ENCODE measurements at regions not wholly inside any gene's neighbourhood (a gene's known extent, or its start where the extent isn't known, plus 50 kb on each side); places are given as distances from the start of the nearest gene placed in this dataset.
"Not testable (repeated sequence)": the region's sequence is repeated elsewhere in the genome, so short reads cannot be mapped to it uniquely, and the experiment has no call there.

DNA sequence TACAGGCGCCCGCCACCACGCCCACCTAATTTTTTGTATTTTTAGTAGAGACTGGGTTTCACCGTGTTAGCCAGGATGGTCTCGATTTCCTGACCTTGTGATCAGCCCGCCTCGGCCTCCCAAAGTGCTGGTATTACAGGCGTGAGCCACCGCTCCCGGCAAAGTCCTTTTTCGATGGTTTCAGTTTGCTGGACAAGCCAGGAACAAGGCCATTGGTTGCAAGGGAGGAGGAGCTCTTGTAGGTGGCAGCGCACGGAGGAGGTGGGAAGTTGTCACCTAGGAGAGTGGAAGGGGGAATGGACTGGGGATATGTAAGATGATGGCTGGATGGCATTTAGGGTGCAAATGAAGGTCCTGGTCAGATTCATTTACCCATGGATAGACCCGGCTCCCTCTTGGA, 218.5 kb upstream of the ATP6AP2 start:
- not testable (repeated sequence) for DNase-seq

DNA sequence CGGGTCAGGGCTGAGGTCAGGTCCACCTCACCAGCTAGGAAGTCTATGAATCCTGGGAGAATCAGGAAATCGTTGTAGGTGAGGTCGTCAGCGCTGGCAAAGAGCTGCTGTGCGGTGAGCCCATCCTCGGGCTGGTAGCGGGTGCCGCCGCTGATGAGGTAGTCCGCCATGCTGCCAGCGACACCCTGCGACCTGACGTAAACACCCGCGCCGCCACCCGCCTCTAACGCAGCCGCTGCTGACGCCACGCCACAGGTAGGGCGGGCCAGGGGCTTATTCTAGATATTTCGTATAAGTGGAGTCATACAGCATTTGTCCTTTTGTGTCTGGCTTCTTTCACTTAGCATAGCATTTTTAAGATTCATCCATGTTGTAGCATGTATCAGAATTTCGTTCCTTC, 220.2 kb upstream of the ATP6AP2 start:
- no peak for DNase-seq

DNA sequence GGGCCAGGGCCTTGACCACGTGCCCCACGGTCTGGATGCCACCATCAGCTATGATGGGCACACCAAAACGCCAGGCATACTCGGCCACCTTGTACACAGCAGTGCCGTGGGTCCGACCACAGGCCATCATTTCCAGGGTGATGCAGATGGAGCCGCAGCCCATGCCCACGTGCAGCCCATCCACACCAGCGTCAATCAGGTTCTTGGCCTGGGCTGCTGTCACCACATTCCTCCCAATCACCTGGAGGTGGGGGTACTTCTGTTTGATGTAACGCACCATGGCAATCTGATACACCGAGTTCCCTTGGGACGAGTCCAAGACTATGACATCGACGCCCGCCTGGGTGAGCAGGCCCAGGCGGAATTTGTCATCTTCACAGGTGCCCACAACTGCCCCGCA, 221.2 kb upstream of the ATP6AP2 start:
- no peak for DNase-seq

DNA sequence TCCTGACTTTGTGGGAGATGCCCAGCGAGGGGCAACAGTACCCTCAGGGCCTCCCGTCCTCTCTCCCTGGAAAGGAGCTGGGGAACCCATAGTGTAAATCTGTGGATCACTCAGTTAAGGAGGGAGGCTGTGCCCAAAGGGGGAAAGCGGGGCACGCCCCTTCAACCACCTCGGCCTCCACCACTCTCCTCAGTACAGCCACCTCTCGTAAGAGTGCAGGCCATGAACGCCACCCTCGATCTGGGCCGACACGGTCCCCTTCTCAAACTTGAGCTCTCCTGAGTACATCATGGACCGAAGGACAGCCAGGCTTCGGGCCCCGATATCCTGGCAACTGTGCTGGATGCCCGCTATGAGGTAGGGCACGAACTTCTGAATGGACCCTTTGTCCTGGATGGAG, 221.8 kb upstream of the ATP6AP2 start:
- DNase-seq = no peak

DNA sequence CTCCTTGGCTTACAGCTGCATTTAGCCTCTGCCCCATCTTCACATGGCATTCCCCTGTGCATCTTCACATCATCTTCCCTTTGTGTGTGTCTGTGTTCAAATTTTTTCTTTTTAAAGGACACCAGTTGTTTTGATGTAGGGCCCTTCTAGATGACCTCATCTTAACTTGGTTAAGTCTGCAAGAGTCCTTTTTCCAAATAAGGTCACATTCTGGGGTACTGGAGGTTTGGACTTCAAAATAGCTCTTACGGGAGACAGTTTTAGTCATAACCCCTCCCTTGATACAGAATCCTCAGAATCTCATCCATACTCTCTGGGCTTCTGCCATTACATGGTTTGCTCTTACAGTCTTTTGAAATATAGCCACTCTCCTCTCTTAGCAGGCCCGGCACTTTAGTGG, 231.5 kb upstream of the ATP6AP2 start:
- DNase-seq = no peak

DNA sequence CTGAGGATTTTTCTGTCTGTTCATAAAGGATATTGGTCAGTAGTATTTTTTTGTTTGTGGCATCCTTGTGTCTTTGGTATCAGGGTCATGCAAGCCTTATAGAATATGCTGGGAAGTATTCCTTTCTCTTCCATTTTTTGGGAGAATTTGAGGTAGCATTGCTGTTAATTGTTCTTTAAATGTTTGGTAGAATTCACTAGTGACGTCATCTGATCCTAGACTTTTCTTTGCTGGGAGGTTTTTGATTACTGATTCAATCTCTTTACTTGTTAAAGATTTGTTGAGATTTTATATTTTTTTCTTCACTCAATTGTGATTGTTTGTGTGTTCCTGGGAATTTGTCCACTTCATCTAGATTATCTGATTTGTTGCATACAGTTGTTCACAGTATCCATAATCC, 234.4 kb upstream of the ATP6AP2 start:
- no peak for DNase-seq

DNA sequence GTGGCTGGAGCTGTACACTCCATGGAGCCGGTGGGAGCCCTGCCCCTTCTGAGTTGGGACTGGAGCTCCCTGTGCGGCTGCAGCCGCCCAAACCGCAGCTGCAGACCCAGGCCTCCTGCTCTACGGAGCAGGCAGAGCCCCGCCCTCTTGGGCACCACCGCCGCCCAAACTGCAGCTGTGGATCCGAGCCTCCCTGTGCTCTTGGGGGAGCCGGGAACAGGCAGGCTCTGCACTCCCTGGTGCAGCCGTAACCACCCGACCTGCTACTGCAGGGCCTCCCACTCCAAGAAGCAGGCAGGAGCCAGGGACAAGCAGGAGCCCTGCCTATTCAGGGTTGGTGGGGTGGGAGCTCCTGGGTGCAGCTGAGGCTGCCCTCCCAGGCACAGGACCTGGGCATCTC, 237.5 kb upstream of the ATP6AP2 start:
- DNase-seq = no peak

DNA sequence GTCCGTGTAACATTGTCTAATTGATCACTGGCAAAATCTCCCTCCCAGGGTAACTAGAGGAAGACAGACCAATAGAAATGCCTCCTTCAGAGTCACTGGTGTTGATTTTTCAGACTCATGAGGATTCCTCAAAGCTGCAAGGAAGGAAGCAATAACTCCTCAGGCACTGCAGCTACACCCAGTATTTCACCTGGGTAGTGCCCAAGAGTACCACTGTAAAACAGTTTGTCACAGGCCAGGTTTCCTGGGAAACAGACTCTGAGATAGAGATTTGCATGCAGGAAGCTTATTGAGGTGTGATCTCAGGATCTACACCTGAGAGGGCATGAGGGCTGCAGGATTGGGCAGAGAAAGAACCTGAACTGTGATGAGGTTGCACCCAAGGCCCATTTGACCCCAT, 240.7 kb upstream of the ATP6AP2 start:
- no peak for DNase-seq

DNA sequence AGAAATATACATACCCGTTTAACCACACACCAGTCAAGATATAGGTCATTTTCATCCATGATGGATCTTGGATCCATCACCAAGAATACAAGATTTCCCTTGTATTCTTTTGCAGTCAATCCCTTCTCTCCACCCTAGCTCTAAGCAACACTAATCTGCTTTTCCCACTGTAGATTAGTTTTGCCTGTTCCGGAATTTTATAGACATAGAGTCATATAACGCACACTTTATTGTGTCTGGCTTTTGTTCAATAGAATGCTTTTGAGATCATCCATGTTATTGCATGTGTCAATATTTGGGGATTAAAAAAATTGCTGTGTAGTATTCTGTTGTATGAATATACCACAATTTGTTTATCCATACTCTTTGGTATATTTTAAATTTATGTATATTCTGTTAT, 235.6 kb upstream of the BCOR start:
- no peak for DNase-seq

DNA sequence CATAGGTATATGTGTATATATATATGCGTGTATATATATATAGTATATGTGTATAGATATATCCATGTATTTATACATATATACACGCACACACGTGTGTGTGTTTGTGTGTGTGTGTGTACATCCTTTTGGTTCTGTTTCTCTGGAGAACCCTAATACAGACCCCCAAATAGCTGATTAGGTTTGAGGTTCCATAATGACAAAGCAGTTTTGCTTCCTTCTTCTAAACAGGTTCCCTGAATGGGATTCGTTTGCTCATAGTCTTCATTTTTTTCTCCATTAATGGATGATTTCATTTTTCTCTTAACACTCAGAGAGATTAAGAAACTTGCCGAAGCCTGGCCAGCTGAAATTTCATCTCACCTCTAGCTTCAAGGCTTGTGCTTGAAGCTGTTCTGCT, 234.0 kb upstream of the BCOR start:
- DNase-seq = no peak

DNA sequence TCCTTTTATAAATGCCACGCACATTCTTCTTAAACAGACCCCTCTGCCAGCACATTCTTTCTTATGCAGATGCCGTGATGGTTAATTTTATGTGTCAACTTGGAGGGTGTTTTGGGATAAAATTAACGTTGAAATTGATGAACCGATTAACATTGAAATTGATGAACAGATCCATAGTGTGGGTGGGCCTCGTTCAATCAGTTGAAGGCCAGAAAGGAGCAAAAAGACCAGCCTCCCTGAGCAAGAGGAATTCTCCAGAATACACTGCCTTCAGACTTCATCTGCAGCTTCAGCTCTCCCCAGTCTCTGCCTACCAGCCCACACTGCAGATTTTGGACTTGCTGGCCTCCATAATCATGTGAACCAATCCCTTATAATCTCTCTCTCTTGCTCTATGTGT, 233.6 kb upstream of the BCOR start:
- DNase-seq = no peak

DNA sequence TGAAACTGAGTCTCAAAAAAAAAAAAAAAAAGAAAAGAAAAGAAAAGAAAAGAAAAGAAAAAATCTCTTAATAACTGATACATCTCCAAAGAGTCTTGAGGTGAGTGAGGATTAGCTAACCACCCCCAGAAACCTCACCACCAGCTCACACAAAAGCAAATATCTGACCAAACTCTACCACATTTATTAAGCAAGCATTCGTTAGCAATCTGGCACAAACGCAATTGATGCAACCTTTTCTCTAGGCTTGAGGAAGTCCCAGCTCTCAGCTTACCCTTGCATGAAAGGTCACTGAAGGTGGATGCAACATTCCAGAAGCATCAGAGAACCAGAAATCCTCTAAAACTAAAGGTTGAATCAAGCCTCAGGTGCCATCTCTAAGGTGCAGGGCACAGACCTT, 231.9 kb upstream of the BCOR start:
- DNase-seq = no peak

DNA sequence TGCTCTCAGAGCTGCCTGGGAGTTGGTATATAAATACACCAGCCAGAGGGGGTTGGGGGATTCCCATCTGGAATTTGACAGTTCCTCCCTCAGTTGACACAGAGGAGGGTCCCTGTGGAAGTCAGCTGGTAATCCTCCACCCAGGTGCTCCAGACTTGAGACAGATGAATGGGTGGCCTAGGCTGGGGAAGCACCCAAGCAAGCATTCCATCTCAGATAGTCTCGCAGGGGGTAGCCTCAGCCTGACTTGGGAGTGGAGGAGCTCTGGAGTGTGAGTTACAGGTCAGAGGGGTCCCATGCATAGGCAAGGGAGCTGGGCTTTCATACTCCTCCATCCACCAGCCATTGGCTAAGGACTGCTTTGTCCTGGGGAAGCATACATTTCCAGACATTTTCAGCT, 229.3 kb upstream of the BCOR start:
- no peak for DNase-seq

DNA sequence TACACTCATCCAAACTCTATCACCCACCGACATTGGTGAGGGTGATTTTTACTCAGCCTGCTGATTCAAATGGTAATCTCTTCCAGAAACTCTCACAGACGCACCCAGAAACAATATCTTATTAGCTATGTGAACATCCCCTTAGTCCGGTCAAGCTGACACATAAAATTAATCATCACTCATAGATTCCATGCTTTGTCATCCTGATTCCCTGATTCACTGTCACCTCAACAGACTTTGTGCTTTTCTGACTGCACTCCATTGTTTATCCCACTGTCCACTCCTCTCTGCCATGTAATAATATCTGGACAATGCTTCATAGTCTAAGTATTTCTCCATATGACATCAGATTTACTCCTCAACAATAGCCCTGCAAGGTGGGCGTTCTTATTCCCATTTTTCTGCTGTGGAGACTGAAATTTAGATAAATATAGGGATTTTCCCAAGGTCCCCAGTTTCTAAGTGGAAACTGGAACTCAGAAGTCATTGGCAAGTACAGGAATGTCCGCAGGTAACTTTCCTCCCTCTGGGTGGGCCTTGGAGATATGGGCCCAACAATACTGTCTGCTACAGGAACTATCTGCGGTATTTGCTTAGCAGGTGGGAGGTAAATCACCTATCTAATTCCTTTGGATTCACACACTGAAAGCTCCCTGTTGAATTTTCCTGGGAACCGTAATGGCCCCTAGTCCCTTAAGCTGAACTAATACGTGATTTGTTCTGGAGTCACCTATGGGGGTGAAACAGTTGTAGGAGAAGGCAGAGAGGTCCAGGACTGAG, 228.6 kb upstream of the BCOR start:
- no peak for DNase-seq

DNA sequence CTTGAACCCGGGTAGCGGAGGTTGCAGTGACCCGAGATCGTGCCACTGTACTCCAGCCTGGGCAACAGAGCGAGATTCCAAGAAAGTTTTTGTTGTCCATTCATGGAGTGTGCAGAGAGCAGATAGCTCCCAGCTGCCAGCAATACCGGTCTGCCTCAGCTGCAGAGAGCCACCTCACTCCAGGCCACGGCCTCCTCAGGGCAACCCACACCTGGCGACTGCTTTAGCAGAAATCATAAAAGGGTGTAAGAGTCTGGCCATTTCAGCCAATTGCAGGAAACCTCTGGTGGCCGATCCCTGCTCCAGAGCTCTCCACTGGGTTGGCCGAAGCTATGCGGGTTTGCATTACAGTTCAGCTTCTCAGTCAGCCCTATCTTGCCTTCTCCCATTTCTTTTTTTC, 227.4 kb upstream of the BCOR start:
- DNase-seq = no peak

DNA sequence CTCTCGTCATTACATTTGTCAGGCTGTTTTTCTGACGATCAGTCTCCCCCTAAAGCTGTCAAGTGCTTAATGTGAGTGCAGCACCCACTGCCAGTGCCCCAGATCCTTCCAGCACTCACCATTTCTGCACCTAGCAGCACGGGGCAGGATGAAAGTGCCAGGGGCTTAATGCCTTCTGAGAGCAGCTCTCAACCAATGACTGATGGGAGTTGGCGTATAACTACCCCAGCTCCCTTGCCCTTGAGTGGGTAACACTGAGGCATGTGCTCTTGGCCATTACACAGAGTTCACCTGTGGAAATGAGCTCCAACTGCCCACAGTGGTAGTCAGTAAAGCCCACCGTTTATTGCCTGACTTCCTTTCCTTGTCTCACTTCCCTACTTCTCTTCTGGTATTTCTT, 226.2 kb upstream of the BCOR start:
- no peak for DNase-seq

DNA sequence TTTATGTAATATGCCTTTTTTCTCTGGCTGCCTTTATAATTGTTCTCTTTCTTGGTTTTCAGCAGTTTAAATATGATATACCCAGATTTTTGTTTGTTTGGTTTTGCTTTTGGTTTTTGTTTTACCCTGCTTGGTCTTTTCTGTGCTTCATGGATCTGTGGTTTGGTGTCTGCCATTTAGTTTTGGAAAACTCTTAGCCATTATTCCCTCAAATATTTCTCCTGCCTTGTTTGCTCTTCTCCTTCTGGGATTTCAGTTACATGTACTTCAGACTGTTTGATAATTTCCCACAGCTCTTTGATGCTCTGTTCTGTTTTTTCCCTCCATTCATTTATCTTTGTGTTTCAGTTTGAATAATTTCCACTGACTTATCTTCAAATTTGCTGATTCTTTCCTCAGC, 223.1 kb upstream of the BCOR start:
- DNase-seq = no peak

DNA sequence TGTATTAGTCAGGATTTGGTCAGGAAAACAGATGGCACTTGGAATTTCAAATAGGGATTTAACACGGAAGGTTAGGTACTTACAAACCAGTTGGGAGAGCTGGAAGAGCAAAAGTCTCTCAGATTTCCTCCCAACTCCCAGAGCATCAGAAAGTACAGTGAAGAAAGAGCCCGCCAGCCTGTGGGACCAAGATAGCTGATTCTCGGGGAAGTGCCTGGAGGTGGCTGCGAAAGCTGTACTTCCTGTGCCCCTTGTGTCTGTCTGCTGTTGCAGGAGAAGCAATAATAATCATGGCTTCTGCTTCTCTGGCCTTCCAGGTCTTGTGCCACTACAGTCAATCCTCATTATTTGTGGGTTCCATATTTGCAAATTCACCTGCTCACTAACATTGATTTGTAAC, 221.0 kb upstream of the BCOR start:
- no peak for DNase-seq

DNA sequence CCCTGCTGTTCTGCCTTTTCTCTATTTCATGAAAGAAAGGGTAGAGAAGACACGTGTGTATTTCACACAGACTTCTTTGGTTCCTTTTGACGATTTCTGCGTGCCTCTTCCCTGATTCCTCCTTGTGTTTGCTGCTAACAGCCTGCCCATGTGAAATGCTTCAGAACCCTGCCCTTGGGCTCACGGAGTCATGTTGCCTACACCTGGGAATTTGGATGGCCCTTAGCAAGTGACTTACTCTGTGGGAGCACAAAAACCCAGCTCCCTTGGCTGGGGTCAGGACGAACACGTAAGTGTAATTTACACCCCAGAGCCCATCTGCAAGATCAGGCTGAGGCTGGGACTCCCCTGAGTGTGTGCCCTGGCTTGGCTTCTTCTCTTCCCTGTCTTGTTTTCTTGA, 220.3 kb upstream of the BCOR start:
- DNase-seq = no peak

DNA sequence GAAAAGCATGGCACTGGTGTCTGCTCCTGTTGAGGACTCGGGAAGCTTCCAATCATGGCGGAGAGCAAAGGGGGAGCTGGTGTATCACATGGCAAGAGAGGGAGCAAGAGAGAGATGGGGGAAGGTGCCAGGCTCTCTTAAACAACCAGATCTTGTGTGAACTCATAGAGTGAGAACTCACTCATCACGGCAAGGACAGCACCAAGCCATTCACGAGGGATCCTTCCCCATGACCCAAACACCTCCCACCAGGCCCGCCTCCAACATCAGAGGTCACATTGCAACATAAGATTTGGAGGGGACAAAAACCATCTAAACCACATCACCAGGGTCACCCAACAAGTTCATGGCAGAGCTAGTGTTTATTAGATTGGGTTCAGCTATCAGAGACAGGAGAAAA, 218.7 kb upstream of the BCOR start:
- no peak for DNase-seq

DNA sequence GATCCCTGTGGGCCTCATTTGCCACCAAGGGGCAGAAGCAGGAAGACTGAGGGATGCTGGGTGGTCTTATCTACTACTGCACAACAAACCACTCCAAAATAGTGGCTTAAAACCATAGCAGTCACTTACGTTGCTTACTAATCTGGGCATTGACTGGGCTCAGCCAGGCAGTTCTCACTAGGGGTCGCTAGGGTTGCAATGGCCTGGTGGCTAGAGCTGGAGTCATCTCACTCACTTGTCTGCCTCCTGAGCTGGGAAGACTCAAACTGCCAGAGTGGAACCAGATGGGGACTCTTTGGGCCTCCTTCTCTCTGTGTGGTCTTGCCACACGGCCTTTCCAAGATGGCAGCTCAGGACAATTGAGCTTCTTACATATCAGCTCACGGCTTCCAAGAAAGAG, 216.3 kb upstream of the BCOR start:
- DNase-seq = no peak

DNA sequence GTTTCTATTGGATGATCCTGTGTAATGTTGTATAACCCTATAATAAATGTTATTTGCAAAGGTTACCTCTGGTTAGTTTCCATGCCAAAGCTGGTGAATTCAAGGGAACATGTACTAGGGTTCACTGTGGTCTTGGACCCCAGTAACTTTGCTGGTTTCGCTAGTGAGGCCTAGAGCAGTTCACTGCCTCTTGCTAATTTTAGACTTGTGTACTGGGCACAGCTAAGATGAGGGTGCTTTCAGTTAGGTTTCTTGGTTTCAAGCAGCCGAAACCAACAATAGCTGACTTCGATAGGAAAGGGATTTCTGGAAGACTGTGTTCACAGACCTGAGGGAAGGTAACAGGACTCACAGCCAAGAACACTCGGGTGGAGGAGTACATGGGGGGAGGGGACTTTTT, 215.5 kb upstream of the BCOR start:
- DNase-seq = no peak

DNA sequence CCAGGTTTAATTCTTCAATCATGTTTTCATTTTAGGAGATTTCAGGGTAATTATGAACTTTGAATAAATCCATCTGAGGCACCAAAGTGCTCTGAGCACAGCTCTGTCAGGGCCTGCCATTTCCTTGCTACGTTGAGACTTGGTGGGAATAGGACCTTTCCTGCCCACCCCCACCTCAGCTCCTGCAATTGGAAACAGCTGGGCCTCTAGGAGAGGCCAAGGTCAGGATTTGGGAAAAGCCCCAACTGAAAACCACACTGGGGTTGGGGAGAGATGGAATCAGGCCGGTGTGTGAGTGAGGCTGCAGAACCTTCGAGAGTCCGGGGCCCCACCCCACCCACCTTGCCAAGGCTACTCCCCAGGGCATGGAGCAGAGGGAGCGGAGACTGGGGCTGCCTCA, 212.7 kb upstream of the BCOR start:
- DNase-seq = no peak

DNA sequence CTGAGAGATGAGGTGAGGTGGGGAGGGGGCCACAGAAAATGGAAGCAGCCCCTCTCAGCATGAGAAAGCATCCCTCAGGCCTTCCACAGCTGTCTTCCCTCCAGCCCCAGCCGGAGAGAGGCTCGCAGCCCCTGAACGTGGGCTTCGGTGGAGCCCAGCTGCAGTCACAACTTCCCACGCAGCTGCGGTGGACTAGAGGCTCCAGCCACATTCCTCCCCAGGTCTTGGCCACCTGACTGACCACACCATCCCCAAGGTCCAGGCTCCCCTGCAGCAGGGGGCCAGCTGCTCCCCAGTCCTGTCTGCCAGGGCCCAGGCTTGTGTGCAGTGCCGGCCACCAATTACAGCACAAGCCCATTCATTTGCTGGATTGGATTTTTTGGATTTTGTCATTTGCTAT, 212.3 kb upstream of the BCOR start:
- no peak for DNase-seq

DNA sequence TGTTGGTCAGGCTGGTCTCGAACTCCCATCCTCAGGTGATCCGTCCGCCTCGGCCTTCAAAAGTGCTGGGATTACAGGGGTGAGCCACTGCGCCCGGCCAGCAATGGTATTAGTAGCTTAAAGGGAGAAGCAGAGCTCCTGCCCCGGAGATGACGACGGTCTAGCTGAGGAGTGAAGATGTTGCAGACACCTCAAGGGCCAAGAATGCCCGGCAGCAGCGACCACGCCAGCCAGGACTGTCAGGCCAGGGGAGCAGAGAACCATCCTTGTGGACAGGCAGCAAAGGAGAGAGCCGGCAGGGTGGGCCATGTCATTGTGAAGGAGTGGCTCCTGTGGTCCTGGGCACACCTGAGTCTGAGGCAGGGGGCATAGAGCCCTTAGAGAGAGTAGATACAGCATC, 210.1 kb upstream of the BCOR start:
- no peak for DNase-seq

DNA sequence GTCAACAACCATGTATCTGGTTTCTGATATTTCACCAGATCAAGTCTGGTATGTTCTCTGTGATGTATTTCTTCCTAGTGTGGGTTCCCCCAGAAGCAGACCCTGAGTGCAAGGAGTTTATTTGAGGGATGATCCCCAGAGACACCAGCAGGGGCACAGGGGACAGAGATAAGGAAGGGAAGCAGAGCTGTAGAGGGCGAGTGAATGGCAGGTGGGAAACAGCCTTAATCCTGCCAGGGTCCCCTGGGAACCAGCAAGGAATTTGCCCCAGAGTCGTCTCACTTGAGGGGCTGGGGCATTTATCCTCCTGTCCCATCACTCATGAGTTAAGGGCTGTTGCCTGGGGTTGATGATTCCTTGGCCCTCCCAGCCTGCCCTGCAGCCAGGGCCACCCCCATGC, 206.4 kb upstream of the BCOR start:
- no peak for DNase-seq

Data from activated CD4-positive, alpha-beta T cell treated with anti-CD3 and anti-CD28 coated beads, Interleukin-2, amount 50 U/mL, for 1 hour (primary cell).